HS-27A (cell line): ENCODE measurements at regions not wholly inside any gene's neighbourhood (a gene's known extent, or its start where the extent isn't known, plus 50 kb on each side); places are given as distances from the start of the nearest gene placed in this dataset.
"Not testable (repeated sequence)": the region's sequence is repeated elsewhere in the genome, so short reads cannot be mapped to it uniquely, and the experiment has no call there.

ENCODE experiments used
- DNase-seq: peaks from one replicate; pipeline ENCODE4 v3.0.0-alpha.2; 2012; ENCODE audit warnings: low read depth, missing footprints

DNA sequence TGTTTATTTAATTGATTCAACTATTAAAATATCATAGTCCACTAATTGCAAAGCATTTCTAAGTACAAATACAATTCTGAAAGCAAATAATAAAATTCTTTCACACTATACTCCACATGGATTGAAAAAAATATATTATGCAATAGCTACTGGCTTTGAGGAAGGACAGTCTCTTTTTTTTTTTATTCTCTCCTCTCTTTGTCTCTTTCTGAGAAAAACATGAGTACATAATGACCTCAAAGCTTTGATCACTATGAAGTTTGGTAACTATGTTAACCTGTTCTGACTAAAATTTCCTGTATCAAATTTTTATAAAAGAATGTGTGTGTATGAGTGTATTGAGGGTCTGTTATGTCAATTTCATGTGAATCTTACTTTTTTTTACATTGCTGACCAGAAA, 96.2 kb downstream of the RGS2 start:
- DNase-seq = no peak

DNA sequence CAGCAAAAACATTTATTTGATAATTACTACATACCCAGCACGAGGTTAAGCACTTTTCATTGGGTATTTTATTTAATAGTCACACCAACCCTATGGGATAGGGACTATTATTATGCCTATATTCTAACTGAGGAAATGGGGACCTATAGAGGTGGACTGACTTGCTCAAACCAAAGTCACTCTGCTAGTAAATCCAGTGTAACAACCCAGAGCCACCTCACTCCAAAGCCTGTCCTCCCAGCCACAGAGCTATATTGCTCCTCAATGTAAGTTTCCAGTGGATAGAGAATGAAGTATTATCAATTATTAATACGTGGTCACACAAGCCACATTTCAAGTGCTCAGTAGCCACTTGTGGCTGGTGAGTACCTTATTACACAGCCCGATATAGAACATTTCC, 97.5 kb downstream of the RGS2 start:
- no peak for DNase-seq

DNA sequence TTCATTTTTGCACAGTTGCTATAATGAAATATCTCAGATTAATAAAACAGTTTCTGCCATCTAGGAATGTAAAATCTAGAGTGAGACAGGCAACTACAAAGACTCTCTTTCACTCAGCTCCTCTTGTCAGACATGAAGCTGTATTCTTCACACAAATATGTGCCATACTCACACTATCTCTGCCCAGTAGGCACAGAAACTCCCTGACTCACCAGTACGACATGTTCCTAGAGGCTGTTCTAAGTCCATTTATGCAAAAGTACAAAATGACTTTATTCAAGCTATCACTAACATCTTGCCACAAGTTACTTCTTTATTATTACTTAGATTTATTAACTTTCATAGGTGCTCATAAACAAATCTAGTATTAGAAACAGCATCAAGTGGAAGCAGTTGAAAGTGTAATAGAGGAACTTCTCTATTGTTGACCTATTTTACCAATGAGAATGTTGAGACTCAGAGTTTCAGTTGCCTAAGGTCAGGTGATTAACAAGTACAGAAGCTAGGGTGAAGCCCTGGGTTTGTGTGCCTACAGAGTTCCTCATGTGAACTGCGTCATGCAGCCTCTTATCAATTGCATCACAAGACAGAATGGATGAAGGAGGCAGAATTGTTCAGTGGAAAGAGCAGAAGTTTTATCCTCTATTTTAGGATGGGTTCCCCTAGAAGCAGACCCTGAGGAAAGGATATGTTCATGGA, 98.9 kb downstream of the RGS2 start:
- DNase-seq = no peak

DNA sequence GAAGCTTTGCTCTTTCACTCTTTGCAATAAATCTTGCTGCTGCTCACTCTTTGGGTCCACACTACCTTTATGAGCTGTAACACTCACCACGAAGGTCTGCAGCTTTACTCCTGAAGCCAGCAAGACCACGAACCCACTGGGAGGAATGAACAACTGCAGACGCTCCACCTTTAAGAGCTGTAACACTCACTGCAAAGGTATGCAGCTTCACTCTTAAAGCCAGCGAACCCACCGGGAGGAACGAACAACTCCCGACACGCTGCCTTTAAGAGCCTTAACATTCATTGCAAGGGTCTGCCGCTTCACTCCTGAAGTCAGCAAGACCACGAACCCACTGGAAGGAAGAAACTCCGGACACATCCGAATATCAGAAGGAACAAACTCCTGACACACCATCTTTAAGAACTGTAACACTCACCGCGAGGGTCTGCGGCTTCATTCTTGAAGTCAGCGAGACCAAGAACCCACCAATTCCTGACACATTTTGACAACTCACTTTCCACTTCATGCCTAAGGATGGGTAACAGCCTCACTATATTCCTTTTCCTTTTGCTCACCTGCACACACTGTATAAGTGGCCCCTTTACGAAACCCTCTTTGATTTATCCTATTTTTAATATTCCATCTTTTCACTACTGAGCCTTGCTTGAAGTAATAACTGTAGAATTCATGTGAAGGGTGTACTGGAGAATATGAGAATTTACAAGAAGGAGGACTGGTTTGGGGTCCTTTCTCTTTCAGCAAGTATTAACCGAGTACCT, 103.2 kb downstream of the RGS2 start:
- DNase-seq = not testable (repeated sequence)

DNA sequence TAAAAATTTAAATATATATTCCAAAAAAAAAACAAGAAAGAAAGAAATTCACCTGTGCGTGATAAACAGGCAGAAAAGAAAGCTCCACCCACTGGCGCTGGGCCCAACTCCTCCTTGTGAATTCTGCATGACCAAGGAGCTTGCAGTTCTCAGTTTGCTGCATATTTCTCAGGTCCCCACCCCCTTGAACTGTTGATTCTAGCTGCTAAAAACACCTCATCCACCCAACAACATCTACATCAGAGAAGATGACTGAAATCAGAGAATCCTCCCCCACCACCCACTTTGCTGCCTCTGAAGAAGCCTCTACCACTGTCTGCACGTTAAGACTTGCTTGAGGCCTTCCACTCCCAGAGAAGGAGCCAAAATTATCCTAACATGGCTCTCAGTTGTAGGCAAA, 104.8 kb downstream of the RGS2 start:
- DNase-seq = no peak

DNA sequence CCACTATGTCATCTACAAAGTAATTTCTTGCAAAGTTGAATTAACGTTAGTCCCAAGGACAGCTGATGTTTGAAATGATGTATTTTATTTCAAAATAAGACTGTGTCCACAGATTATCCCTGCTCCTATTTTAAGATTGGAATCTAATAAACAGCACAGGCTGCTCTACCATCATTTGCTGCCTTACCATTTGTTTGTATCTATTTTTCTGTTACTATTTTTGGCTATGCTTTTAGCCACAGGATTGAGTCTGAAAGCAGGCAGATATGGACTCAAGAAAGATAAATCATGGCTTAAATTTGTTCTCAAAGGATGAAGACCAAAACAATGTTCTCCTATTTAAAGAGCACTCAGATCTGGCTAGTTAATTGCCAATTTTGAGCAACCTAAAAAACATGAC, 105.3 kb downstream of the RGS2 start:
- no peak for DNase-seq

DNA sequence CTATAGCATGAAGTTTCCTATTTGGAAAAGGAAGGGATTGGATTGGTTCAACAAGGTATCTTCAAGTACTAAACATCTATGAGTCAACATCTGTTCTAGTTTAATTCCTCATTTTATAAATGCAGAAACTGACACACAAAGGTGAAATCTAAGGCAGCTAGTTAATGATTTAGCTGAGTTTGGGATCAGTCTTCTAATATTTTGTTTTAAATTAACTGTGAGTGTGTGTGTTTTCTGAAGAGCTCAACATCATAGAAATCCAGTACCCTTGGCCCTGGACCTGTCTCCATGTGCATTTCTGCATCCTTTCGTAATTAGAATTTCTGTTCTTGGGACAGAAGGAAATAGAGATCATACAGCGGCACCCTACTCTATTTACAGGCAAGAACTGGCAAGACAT, 105.9 kb downstream of the RGS2 start:
- DNase-seq = no peak

DNA sequence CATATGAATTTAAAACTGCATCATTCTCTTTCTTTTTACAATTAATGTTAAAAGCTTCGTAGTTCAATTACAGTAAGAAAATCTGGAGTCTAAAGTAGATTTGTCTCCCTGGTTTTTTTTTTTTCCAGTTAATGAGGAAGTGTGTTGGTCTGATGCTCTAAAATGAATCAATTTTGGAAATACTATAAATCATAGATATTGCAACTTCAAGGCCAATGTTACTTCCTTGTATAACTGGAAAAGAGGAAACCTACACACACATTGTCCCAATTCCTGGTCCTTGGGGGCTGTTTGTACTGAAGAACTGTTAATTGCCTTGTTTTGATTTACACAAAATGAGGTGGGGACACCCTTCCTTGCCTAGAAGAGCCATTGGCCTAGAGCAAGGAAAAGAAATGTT, 107.2 kb downstream of the RGS2 start:
- DNase-seq = no peak

DNA sequence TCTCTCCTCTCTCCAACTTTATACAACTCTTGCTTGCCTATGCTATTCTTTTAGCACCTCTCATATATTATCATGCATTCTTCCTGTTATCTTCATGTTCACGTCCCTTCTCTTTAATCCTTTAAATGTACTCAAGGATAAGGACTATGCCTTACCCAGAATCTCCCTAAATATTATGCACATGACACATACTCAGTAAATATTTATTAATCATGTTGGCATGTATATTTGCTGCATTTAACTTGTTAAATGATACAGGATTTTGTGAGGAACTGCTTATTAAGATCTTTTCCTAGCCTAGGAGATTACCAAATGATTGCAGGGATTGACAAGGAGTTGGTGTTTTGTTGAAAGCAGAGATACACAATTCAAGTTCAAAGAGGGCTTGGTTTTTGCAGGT, 109.4 kb downstream of the RGS2 start:
- DNase-seq = no peak

DNA sequence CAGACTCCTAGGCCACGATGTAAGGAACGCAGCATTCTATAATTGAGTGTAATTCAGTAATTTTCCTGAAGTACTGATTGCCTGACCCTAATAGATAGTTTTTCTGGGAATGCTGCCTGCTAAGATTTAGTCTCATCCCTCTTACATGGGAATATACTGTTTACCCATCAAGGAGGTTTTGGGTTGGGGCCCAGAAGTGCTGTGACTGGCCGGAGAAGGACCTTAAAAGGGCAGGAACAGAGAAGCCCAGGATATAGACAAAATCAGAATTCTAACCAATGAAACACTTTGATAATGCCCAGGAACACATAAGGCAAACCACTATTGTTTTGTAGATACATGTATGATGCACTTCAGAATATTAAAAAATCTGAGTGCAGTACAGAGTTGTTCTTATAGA, 111.6 kb downstream of the RGS2 start:
- DNase-seq = no peak

DNA sequence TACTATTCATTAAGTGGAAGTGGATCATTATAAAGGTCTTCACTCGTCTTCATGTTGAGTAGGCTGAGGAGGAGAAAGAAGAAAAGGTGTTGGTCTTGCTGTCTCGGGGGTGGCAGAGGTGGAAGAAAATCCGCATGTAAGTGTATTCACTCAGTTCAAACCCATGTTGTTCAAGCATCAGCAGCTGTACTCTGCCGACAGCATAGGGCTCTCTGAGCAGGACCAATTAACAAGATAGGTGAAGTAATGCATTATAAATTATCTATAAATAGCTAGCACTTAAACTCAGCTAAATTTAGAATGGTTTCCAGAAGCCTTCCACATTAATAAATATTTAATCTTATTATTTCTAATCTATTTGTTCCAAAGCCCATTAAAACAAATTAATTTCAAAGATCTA, 116.8 kb downstream of the RGS2 start:
- DNase-seq = no peak

DNA sequence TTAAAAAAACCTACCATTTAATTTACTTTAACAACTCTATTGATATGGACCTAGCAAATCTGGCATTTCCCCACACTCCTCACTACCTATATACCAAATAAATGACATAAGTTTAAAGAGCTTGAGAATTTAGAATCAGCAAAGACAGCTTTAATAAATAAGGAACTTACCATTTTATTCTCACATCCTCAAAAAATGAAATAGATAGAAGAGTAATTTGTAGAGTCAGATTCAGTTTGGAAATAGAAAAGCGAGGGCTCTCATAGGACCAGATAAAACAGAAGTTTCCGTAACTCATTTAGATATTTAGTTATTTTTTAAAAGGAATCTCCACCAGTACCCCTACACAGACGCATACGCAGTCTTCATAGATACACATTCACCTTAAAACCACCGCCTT, 117.9 kb downstream of the RGS2 start:
- no peak for DNase-seq

DNA sequence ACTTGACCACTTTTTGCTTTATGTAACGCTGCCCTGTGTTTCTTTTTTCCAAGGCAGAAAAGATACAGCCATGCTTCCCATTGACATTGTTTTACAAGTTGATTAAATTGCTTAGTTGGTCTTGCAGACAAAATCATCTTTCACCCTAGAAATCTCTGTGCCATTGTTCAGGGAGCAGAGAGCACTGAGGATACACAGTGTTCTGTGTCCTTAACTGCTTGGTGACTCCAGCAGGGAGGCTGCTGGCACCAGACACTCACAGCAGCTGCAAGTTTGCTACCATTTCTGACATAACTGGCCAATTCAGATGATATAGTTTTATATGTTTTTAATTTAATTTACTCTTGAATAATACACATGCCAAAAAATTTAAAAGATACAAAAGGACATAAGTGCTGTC, 118.7 kb downstream of the RGS2 start:
- DNase-seq = no peak

DNA sequence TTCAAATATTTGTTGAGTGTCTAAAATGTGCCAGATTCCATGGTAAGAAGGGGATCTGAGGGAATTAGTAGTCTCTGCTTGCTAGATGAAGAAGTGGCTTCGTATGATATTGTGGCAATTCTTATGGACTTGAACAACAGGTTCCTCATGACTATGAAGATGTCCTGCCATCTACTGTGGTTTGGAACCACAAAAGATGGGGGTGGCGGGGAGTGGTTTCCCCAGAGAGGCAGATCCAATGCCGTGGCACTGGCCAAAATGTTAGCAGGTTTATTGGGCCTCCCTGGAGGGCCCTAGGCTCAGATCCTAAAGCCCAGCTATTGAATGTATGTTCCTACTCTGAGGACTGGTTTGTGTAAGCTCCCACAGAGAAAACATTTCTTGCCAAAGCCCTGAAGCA, 120.8 kb downstream of the RGS2 start:
- no peak for DNase-seq

DNA sequence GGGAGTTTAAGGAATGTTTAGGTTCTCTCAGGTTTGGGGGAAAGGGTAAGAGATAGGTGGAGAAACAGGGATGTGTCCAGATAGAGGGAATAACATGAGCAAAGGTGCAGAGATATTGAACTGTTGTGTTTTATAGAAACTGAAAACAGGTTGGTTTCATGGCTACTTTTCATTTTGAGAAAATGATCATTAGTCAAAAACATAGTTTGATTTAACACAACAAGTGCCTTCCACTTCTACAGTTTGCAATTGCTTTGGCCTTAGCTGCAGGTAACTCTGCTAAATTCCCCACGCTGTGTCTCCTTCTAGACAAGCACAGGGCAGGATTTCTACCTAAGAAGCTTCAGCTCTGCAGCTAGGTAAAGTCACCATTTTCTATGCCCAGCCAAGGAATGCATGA, 124.9 kb downstream of the RGS2 start:
- DNase-seq = no peak

DNA sequence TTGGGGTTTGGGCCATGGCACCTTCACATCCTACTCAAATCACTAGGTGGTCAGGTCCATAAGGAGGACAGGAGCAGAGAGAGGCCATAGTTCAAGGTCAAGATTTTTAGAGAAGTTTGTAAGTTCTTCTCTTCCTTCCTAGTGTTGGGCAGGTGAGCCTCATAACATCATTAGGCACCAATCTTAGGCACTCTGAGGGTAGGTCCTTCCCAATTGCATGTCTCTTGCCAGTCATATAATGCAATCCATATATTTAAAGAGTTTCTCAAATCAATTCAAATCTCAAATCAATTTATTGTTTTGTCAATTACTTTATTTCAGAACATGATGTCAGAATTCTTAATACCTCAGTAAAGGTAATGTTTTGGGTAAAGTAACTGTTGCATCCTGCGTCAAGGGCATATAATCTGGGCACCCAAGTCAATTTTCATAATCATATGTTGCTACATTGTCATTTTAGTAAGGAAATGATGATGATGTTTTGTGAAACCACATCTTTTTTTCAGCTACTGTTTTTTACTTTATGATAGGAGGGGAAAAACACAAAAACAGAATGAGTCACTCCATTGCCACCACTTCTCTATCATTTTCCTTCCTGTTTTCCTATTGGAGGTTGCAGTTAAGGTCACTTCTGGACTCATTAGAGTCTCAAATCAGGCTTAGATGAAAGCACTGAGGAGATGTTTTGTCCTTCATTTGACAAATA, 122.7 kb downstream of the UCHL5 start:
- no peak for DNase-seq

DNA sequence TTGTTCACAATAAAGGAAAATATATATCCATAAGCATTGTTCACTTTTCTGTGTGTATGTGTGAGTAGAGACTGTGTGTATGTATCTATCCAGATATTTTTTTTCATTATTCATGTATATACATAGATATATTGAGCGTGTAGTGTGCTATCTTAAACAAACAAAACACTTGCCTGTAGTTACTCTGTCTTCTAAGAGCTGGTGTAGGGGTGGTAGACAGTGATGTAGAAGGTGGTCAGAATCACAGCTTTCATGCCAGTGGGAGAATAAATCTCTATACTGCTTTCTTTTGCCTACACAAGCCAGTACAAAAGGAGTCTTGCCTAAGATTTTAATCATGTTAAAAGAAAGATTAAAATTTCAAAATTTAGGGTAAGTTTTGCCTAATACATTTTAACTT, 122.0 kb downstream of the UCHL5 start:
- DNase-seq = no peak

DNA sequence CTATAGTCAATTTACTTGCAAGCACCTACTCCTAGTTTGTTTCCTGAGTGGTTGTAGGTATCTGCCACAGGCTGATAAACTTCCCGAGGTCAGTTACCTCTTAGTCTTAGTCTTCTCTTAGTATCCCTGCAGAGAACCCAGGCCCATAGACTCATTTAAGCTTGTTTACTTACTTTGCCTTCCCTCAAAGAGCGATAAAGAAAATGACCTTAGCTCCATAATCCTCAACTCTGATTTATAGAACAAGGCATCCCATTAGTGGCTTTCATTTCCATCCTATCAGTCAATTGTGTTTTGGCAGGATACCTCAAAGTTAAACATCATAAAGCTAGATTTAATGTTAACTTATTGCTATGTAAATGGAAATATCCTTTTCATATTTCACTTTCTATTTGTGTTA, 119.7 kb downstream of the UCHL5 start:
- no peak for DNase-seq

DNA sequence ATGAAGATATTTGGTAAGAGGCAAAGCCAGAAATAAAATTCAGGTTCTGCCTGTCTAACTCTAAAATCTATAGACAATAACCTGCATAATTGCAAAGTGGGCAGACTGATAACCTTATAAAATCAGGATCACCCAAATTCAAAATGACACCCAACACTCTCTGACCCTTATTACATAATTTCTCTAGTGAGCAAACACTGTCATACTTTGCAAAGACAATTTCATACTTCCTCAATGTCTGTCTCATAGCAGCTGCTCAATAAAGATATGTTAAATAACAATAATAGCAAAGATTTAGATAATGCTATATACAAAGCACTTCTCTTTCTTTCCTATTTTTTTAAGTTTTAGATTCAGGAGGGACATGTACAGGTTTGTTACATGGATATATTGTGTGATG, 118.5 kb downstream of the UCHL5 start:
- DNase-seq = no peak

DNA sequence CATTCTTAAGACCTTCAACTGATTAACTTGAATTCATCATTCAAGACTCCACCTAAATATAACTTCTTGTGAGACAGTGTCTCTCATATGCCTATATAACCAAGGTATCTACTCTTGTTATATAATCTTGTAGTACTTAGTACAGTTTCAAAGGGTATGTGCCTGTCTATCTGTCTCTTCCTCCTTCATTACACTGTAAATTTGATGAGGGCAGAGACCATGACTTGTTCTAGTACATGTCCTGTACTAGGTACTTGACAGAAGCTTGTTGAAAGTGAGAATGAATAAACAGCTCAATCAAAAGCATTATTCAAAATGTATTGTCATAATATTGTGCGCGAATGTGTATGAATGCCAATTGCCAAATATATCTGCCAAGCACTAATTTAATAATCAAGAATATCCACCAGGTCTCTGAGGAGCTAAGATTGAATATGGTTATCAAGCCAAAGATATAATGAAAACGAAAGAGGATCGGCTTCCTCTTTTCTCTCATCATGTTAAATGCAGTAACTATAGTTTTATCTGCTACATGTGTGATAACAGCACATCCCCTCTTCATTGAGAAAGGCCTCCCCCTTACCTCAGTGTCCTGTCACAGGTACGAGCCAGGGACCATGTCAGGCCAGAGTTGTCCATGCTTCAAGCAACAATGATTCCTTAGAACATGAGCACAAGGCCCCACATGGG, 117.3 kb downstream of the UCHL5 start:
- no peak for DNase-seq

DNA sequence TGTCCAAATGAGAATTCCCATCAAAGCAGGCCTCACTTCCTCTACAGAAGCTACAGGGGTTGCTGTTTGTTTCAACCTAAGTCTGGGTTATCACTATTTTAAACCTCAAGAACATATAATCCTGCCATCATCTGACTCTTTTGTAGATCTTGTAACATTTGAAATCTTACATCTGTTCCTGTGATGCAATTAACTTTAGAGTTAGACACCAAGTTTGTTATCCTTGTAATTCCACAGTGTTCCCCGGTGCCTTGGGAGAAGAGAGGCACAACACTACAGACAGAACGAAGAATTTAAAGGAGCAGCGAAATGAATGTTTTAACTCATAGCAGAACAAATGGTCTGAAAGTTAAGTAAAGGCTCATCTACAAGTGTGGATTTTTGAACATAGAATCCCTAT, 116.1 kb downstream of the UCHL5 start:
- no peak for DNase-seq

DNA sequence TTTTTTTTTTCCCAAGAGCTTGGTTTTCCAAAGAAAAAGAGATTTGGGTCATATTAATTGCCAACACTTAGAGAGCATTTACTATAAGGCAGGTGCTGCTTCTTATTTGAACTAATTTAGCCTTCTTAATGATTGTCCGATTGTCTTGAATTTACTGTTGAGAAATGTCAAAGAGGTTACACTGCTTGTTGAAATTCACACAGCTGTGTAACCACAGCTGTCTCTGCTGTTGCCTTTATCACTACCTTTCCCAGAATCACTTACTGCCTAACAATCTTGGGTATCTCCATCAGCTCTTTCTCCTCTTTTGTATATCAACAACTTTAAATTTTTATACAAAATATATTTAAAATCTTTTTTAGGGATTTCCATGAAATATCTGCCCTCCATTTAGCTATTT, 115.6 kb downstream of the UCHL5 start:
- DNase-seq = no peak
